ENCODE measurements at regions not wholly inside any gene's neighbourhood (a gene's known extent, or its start where the extent isn't known, plus 50 kb on each side); places are given as distances from the start of the nearest gene placed in this dataset.

- peaks cover 5% of the 10 kb centered on the region for H3K27me3 ChIP-seq (ENCODE audit: insufficient read depth, poor library complexity, severe bottlenecking)
- H3K4me3 ChIP-seq (replicated peaks; ENCODE audit: insufficient read depth, low read length) = no peak overlapping the region
- DNase-seq (ENCODE audit: low read depth in 1 of 2, low spot score in 1 of 2) = no peak
- no peak overlapping the region for H3K27ac ChIP-seq (replicated peaks)
- TF ChIP-seq GABPA (IDR thresholded peaks at IDR 0.05; ENCODE audit: low read depth) (no peak), REST (IDR thresholded peaks at IDR 0.05; ENCODE audit: insufficient replicate concordance, low read depth) (no peak), CTCF (IDR thresholded peaks at IDR 0.05; ENCODE audit: insufficient read depth, low read length) (no peak), SPI1 (IDR thresholded peaks at IDR 0.05; ENCODE audit: borderline replicate concordance, low read depth) (no peak), POLR2AphosphoS5 (IDR thresholded peaks at IDR 0.05; ENCODE audit: low read depth) (no peak)
Observed at GRCh38 chr15:94535298-94536048, 304.1 kb downstream of the MCTP2 start.

- Histone ChIP-seq H3K27ac (replicated peaks) (no peak overlapping the region), H3K27me3 (ENCODE audit: insufficient read depth, poor library complexity, severe bottlenecking) (peaks cover 5% of the 10 kb centered on the region), H3K4me3 (replicated peaks; ENCODE audit: insufficient read depth, low read length) (no peak overlapping the region)
- TF ChIP-seq POLR2AphosphoS5 (IDR thresholded peaks at IDR 0.05; ENCODE audit: low read depth) (no peak), GABPA (IDR thresholded peaks at IDR 0.05; ENCODE audit: low read depth) (no peak), SPI1 (IDR thresholded peaks at IDR 0.05; ENCODE audit: borderline replicate concordance, low read depth) (no peak)
- DNase-seq (ENCODE audit: low read depth in 1 of 2, low spot score in 1 of 2) = no peak
Observed at GRCh38 chr15:94536549-94536948, 305.2 kb downstream of the MCTP2 start.

GRCh38 chr15:94538280-94538679 is 306.9 kb downstream of the MCTP2 start:
- H3K27ac ChIP-seq (replicated peaks) = no peak overlapping the region
- H3K27me3 ChIP-seq (ENCODE audit: insufficient read depth, poor library complexity, severe bottlenecking) = no peaks in the 10 kb centered on the region
- no peak for TF ChIP-seq REST (IDR thresholded peaks at IDR 0.05; ENCODE audit: insufficient replicate concordance, low read depth)
- TF ChIP-seq GABPA (IDR thresholded peaks at IDR 0.05; ENCODE audit: low read depth) = no peak
- TF ChIP-seq SPI1 (IDR thresholded peaks at IDR 0.05; ENCODE audit: borderline replicate concordance, low read depth) = no peak
- no peak for TF ChIP-seq CTCF (IDR thresholded peaks at IDR 0.05; ENCODE audit: insufficient read depth, low read length)
- TF ChIP-seq POLR2AphosphoS5 (IDR thresholded peaks at IDR 0.05; ENCODE audit: low read depth) = no peak
- no peak for DNase-seq (ENCODE audit: low read depth in 1 of 2, low spot score in 1 of 2)
- no peak overlapping the region for H3K4me3 ChIP-seq (replicated peaks; ENCODE audit: insufficient read depth, low read length)

- no peak for TF ChIP-seq REST (IDR thresholded peaks at IDR 0.05; ENCODE audit: insufficient replicate concordance, low read depth)
- no peak for TF ChIP-seq POLR2AphosphoS5 (IDR thresholded peaks at IDR 0.05; ENCODE audit: low read depth)
- no peak for TF ChIP-seq SPI1 (IDR thresholded peaks at IDR 0.05; ENCODE audit: borderline replicate concordance, low read depth)
- no peak for TF ChIP-seq CTCF (IDR thresholded peaks at IDR 0.05; ENCODE audit: insufficient read depth, low read length)
- no peak for TF ChIP-seq GABPA (IDR thresholded peaks at IDR 0.05; ENCODE audit: low read depth)
- no peak for DNase-seq (ENCODE audit: low read depth in 1 of 2, low spot score in 1 of 2)
- H3K4me3 ChIP-seq (replicated peaks; ENCODE audit: insufficient read depth, low read length) = no peak overlapping the region
- no peak overlapping the region for H3K27ac ChIP-seq (replicated peaks)
- H3K27me3 ChIP-seq (ENCODE audit: insufficient read depth, poor library complexity, severe bottlenecking) = no peaks in the 10 kb centered on the region
Observed at GRCh38 chr15:94542391-94542790, 311.0 kb downstream of the MCTP2 start.
